ENCODE measurements at regions not wholly inside any gene's neighbourhood (a gene's known extent, or its start where the extent isn't known, plus 50 kb on each side); places are given as distances from the start of the nearest gene placed in this dataset.

DNA sequence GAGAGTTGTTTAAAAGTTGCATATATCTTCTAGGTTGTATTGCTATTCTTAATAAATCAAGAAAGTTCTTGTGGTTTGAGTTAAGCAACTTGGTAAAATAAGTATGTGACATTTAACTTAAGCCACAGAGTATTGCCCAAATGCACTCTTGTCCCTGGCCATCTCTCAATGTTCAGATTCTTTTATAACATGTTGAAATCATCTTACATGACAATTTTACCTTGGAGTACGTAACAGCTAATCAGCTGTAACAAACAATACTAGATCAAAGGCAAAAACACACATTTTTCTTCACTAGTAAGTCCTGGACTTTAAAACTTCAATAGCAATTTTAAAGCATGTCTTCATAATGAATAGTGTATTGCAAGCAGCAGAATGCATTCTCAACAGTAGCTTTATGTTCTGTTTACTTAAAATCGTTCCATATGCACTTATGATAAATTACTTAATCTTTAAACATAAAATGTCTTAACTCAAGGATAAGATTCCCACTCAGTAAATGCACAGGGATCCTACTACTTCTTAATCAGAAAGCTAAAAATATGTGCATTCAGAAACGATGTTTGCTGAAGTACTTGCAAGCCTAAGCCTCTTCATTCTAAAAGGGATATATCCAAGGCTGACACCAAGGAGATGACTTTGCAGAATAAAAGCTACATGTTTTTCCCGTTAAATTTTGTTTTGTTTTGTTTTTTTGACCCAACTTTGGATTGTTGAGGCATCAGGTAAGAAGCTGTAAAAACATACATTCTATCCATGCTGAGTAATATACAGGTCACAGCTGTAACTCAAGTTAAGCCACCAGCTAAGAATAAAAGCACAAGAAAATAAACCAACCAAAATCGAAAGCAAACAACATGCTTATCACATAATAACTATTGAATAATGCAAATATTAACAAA is 86.1 kb upstream of the NFIB start:
- Histone ChIP-seq H3K36me3 (no peaks in the 10 kb centered on the region), H3K27me3 (no peaks in the 10 kb centered on the region), H3K4me3 (peak overlapping the region in 1 of 4 donors; percentile 0), H3K4me1 (peaks cover 0 to 8% (median 5%) of the 10 kb centered on the region in 4 donors), H3K27ac (peak overlapping the region in 1 of 4 donors; percentile 61), H3K9me3 (no peaks in the 10 kb centered on the region)
- 27 to 34% methylated on average over 5 of the region's 5 CpGs for WGBS, 2 donors
- DNase-seq: no peak
- TF ChIP-seq CTCF (IDR thresholded peaks at IDR 0.05): no peak
- TF ChIP-seq EP300 (IDR thresholded peaks at IDR 0.05): no peak
- TF ChIP-seq POLR2A (IDR thresholded peaks at IDR 0.05): no peak
- TF ChIP-seq POLR2AphosphoS5 (IDR thresholded peaks at IDR 0.05): no peak
- no peak for ATAC-seq (ENCODE audit: low FRiP score in 2 of 2)

DNA sequence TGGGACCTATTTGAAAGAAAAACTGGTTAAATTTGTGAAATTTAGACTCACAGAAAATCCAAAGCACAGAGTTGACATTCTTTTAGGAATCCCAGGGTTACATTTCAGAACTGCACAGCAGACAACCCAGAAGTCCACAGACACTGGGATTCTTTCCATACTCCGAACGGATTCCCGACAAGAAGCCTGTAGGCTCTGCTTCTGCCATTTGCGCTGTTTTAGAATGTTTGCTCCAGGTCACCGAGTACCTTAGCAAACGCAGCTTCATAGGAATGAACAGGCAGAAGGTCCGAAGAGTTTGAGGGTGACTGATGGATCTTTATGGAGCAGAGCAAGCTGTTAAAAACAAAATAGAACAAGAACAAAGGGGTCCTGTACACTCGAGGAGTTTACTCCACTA is 84.5 kb upstream of the NFIB start:
- Histone ChIP-seq H3K4me3 (no peak overlapping the region), H3K27ac (no peak overlapping the region), H3K27me3 (no peaks in the 10 kb centered on the region), H3K9me3 (no peaks in the 10 kb centered on the region), H3K36me3 (no peaks in the 10 kb centered on the region), H3K4me1 (peaks cover 0 to 8% (median 5%) of the 10 kb centered on the region in 4 donors)
- DNase-seq: no peak
- TF ChIP-seq POLR2A (IDR thresholded peaks at IDR 0.05): no peak
- no peak for TF ChIP-seq EP300 (IDR thresholded peaks at IDR 0.05)
- no peak for TF ChIP-seq POLR2AphosphoS5 (IDR thresholded peaks at IDR 0.05)
- TF ChIP-seq CTCF (IDR thresholded peaks at IDR 0.05): no peak
- WGBS, 2 donors: 87 to 95% methylated on average over 8 of the region's 8 CpGs
- ATAC-seq (ENCODE audit: low FRiP score in 2 of 2): no peak

DNA sequence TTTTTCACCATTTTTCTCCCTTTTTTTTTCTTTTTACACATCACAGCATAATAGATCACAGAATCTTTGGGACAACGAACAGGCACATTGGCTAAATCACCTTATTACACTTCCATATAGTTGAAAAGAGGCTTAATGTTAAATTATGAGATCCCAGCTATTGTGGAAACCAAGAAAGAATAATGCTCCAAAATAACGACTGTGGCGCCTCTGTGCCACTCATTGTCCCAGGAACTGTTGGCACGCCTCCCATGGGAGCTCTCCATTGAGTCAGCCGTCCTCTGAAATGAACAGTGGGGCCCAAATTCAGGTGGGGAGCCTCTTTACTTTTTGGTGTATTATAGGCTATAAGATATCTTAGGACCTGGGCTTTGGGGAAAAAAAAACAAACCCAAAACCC is 82.2 kb upstream of the NFIB start:
- Histone ChIP-seq H3K36me3 (no peaks in the 10 kb centered on the region), H3K4me1 (peaks cover 0 to 8% (median 5%) of the 10 kb centered on the region in 4 donors), H3K27ac (no peak overlapping the region), H3K4me3 (no peak overlapping the region), H3K9me3 (no peaks in the 10 kb centered on the region), H3K27me3 (no peaks in the 10 kb centered on the region)
- ATAC-seq (ENCODE audit: low FRiP score in 2 of 2) (no peak), DNase-seq (no peak)
- WGBS, 2 donors: 81 to 83% methylated on average over 5 of the region's 5 CpGs
- TF ChIP-seq POLR2A (IDR thresholded peaks at IDR 0.05) (no peak), POLR2AphosphoS5 (IDR thresholded peaks at IDR 0.05) (no peak), EP300 (IDR thresholded peaks at IDR 0.05) (no peak), CTCF (IDR thresholded peaks at IDR 0.05) (no peak)

DNA sequence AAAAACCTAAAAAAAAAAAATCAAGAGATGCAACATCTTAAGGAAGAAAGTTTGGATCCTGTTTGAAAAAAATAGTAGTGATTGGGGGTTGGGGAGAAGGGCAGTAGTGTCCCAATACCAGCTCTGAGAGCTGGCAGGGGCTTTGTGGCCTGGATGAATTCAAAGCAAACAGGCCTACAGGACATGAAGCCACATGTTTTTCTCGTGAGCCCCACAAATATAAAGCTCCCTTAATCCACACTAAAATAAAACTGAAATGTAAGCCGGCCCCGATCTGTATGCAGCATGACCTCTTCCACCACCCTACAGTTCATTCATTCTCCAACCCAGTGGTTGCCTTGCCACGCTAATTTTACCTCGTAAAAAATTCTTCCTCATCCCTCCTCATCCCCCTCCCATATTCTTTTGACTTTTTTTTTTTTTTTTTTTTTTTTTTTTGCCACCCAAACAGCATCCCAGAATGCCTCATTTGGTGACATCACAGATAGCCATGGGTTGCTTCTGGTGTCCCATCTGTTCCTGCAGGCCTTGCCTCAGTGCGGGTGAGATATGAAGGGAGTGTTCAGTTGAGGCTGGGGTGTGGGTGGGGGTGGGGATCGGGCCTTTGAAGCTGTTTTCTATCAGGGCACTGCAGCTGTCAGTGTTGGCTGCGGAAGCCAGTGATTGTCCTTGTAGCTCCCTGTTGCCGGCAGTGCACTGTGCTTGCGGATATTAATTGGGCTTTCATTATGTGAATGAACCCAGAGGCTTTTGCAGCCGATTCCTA is 81.6 kb upstream of the NFIB start:
- no peak for TF ChIP-seq POLR2AphosphoS5 (IDR thresholded peaks at IDR 0.05)
- TF ChIP-seq EP300 (IDR thresholded peaks at IDR 0.05): no peak
- Histone ChIP-seq H3K36me3 (no peaks in the 10 kb centered on the region), H3K4me1 (peaks cover 0 to 4% (median under 1%) of the 10 kb centered on the region in 4 donors), H3K27ac (no peak overlapping the region), H3K27me3 (no peaks in the 10 kb centered on the region), H3K9me3 (no peaks in the 10 kb centered on the region), H3K4me3 (no peak overlapping the region)
- 76 to 80% methylated on average over 11 of the region's 11 CpGs for whole genome bisulfite sequencing, 2 donors
- ATAC-seq (ENCODE audit: low FRiP score in 2 of 2) (peak in 1 of 2 donors; percentile 51), DNase-seq (no peak)

DNA sequence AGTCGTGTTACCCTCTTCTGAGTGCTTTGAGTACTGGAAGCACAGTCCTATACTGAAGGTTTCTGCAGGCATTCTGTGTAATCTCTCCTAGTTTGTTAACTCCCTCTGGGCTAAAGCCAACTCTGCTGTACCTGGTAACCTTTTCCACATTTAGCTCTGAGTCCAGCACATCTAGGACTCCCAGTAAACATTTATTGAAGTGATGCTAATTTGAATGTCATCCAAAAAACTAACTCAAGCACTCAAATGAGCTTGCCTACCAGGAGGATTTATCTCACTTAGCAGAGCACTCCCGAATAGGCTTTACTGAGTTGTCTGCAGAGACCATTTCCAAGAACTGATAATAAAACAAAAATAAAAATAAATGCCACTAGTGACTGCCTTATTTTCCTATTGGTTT is 79.5 kb upstream of the NFIB start:
- Histone ChIP-seq H3K9me3 (no peaks in the 10 kb centered on the region), H3K4me1 (no peaks in the 10 kb centered on the region), H3K27me3 (no peaks in the 10 kb centered on the region), H3K27ac (no peak overlapping the region), H3K4me3 (no peak overlapping the region), H3K36me3 (no peaks in the 10 kb centered on the region)
- WGBS, 2 donors: 77 to 83% methylated on average over 2 of the region's 2 CpGs
- no peak for TF ChIP-seq POLR2A (IDR thresholded peaks at IDR 0.05)
- DNase-seq: no peak
- no peak for ATAC-seq (ENCODE audit: low FRiP score in 2 of 2)
